Forelimb muscle (tissue), 1 donor: ENCODE measurements at regions not wholly inside any gene's neighbourhood (a gene's known extent, or its start where the extent isn't known, plus 50 kb on each side); places are given as distances from the start of the nearest gene placed in this dataset.

Source experiments
- DNase-seq: peaks from one replicate; pipeline ENCODE4 v3.0.0-alpha.2; 2013; ENCODE audit warnings: low read depth

DNA sequence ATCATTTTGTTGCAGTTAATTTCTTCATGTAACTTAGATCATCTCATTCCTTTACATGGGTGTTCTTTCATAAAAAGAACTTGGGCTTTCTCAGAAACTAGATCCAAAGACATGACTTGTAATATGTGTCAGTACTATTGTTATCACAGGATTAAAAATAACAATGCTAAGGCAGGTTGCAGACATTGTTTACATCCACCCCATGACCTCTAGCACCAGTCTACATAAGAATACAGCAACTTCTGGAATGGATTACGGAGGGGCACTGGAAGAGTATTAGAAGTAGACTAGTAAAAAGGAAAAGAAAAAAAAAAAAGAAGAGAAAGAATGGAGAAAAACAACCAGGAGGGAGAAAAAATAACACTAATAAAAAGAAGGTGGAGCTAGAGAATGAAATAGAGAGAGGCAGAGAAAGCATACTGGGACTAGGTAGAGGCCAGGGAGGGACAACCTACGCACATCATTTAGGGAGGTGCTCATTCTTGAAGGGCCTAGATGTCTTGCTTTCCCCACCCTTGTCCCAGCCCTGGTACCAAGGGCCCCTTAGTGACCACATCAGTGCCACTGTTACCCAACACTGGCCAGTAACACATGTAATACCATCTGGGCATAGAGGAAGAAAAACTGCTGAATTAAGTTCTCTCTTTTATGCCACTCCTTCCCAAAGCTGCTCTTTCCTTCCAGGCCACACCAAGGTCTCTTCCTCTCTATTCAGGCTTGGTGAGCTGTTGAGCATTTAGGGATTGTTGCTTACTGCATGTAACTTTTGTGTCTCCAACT is 70.6 kb upstream of the KLF7 start:
- DNase-seq = no peak

DNA sequence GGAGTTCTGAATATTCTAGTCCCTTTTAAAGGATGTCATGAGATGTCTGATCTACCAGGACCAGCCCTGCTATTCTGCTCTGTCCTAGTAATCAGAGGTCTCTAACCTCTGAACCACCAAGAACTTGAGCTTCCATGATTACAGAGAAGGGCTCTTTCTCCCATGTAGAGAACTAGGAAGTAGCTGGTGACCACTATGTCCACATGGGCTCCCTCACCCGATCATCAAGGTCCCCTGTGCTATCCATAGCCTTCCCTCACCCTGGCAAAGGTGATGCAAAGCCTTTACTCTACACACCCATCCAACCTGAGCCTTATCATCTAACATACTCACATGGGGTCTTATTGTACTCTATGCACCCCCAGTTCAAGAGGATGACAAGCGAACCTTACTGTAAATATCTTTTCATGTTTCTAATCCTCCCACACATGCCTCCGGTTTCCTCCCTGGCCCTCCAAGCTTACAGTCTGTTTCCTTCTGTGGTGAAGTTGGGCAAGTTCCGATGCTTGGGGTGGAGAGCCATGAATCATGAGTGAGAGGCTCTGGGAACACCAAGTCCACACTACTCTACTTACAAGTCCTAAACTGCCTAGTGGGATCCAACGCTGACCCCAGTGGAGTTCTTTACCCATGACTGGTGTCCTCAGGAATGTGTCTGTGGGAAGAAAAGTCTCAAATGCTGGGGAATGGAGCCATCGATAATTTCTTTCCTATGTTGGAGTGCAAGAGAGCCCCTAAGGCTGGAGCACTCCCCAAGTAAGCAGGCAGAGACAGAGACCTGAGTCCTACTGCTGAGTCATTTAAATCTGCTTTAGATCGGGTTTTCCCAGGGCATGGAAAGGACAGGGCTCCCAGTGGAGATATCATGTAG is 73.3 kb upstream of the KLF7 start:
- DNase-seq = no peak

DNA sequence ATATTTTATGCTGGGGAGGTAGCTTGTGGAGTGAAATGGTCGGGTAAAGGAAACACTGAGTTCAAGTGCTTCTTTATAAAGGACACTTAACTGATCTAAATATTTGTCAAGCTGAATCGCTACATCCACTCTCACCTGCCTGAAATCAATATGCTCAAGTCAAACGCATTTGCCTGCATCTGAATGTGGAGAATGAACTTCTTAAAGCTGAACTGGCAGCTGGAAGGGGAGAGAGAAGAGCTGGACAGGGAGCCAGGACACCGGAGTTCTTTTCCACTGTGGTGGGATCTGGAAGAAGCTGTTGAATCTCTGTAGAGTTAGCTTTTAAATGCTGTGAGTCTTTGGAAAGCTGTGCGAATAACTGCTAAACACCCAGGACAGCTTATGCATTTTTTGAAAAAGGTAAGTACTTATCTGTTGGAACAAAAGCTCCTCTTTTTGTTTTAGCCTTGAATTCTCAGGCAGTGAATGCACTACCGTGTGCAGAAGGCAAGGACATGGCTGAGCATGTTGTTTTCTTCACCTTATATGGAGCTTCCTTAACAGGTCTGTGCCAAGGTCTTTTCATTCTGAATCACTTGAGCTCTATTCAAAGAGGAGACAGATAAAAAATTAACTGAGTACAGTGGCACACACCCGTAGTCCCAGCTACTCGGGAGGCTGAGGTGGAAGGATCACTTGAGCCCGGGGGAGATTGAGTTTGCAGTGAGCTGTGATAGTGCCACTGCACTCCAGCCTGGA is 74.2 kb upstream of the KLF7 start:
- DNase-seq = no peak

DNA sequence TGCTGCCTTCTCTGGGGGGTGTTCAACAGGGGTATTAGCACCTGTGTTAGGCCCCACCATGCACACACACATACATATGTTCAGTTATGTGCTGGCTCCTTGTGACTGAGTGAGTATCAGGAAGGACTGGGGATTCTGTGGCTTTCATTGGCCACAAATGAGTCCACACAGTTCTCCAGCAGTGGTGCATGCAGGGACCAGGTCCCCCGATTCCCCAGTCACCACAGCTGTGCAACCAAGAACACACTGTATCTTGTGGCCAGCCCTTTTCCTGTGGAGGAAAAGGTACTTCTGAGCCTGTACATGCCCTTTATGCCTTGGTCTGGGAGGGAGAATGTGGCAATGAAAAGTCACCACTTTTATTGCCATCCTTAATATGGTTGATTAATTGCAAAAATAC is 74.9 kb upstream of the KLF7 start:
- no peak for DNase-seq

DNA sequence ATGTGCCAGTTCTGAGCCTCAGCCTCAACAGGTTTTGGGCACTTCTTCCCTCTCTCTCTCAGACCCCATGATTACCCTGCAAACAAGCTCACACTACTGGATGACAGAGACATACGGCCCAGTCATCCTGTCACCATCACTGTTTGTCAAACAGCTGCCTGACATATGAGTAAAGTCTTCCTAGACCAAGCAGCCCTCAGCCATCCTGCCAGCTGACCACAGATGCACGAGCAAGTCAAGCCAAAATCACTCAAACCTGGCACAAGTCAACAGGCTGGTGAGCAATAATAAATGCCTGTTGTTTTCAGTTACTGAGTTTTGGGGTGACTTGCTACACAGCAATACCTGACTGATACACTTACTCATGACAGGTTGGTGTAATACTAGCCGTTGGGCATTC is 75.5 kb upstream of the KLF7 start:
- no peak for DNase-seq

DNA sequence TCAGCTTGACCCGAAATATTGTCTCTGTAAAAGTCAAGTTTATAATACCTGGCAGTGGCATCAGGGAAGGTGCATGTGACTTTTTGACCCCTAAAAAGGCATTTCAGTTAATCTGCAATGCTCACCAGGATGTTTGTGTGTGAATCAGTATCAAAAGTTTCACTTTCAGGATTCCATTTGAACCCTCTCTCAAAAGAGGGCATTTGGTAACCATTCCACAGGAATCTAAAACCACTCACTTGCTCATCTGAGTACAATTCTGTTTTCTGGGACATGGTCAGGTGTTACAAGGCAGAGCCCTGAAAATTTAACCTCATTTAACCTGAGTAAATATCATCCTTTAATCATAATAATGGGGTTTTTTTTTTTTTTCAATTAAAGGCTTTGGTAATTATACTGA is 77.9 kb upstream of the KLF7 start:
- DNase-seq = no peak

DNA sequence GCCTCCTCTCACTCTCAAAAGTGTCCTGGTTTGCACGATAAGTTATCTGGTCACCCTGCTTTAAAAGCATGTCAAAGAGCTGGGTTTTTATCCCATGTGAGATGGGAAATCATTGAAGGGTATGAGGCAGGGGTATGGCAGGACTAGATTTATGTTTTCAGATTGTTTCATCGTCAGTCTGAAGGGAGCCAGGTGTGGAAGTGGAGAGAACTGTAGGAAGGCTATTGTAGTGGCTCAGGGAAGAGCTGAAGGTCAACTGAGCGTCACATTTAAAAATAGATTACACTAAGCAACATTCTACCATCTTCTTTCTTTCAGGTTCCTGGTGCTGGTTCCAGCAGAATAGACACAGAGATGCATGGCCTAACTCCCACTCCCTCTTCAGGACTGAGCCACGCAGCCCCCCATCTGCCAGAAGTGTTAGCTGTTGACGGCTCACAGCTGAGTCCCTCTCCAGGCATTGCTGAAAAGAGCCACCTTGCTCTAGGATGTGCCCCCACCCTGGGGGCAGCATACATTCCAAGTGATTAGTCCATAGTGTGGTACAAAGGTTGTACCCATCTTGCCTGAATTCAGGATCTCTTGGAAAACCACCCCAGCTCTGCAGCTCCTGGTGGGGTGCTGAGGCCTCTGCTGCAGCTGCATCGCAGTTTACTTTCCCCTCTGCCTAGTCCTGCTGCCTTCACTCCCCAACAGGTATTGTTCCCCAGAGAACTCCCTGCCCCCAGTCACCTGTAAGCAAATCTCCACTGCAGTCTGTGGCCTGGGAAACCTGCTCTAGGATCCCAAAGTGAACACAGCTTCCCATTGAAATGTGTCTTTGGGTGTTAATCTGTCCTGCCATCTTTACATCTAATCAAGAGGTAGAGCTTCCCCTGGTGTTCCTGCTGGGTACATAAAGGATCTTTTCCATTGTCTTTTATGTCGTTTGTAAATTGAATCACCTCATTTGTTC is 79.5 kb upstream of the KLF7 start:
- no peak for DNase-seq

DNA sequence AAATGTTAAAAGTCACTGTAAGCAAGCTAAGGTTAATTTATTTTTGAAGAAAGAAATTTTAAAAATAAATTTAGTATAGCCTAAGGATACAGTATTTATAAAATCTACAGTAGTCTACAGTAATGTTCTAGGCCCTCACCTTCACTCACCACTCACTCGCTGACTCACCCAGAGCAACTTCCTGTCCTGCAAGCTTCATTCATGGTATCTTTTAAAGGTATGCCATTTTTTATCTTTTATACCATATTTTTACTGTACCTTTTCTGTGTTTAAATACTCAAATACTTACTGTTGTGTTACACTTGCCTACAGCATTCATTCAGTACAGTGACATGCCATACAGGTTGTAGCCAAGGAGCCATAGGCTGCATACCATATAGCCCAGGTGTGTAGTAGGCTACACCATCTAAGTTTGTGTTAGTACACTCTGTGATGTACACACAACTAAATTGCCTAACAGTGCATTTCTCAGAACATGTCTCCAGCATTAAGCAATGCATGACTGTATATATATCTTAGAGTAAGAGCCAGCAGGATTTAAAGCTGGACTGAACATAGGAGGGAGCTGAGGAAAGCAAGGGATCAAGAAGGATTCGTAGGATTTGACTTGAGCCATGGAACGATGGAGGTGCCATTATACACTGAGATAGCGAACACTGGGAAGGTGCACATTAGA is 83.1 kb upstream of the KLF7 start:
- DNase-seq = no peak

DNA sequence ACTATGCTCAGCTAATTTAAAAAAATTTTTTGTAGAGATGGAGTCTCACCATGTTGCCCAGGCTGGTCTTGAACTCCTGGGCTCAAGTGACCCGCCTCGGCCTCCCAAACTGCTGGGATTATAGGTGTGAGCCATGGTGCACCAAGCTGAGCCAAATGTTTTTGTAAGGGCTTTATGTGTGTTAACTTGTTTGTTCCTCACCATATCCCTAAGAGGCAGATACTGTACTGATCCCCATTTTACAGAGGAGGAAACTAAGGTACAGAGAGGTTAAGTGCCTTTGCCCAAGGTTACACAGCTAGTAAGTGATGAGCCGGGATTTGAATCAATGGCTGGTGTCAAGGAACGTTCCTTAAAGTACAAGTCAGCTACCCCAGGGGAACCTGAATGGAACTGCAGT is 85.3 kb upstream of the KLF7 start:
- no peak for DNase-seq

DNA sequence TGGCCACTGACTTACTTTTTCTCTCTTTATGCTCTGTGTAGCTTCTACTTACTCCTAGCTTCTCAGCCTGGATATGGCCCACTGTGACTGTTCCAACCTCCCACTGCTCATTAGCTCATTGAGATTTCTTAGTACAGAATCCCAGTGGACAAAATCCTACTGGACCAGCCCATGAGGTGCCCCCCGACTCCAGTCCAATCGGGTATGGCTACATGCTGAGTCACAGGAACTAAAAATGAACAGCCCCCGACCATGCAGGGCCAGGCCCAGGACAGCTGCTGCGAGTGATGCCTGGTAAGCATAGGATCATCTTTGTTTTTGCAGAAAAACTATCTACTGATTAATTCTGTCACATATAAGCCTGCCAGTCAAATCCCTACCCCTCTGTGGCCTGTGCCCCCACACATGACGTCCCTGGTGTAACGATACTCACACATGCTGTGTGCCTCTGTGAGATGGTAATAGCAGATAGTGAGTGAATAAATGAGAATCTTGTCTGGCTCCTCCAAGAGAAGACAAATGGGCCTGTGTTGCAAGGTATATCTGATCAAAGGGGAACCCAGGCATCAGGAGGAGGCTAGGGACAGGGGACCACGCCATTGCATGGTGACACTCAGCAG is 85.9 kb upstream of the KLF7 start:
- no peak for DNase-seq

DNA sequence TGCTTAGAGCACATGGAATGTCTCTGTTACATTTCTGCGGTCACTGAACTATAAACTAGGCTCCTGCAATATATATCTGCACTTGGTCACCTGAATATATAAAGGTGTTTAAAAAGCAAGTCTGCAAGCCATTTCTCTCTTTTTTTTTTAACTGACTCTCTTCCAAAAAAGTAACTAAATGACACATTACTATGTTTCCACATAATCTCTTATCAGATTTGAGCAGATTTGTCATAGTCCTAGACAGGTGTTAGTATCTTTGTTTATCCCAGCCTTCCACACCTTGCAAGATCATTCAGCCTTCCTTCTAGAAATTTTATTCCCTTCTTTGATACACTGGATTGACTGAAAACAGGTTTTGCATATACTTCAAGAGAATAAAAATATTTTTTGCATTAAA is 86.7 kb upstream of the KLF7 start:
- DNase-seq = no peak

DNA sequence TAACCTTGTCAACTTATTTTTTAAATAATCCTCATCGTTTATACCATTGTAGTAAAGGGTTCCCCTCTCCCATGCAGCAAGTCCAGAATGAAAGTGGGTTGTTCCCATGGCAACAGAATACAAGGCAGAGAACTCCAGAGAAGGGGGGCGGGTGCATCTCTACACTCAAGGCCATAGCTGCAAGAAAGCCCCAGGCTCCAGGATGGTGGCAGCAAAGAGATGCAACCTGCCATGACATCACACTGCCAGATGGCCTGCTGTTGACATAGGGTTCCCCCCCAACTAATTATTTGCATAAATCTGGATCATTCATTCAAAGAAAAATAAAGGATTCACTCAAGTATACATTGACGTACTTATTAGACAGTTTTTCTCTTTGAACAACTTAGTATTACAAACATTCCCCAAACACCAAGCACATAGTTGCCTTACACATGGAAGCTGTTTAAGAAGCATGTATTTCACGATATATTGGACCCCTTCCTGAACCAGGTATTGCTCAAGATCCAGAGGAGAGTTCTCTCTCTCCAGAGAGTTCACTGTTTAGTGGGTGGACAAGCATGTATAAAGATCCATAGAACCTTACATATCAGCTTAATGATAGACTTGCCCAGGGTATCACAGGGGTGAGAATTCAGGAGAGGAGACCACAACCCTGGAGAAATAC is 87.4 kb upstream of the KLF7 start:
- DNase-seq = no peak

DNA sequence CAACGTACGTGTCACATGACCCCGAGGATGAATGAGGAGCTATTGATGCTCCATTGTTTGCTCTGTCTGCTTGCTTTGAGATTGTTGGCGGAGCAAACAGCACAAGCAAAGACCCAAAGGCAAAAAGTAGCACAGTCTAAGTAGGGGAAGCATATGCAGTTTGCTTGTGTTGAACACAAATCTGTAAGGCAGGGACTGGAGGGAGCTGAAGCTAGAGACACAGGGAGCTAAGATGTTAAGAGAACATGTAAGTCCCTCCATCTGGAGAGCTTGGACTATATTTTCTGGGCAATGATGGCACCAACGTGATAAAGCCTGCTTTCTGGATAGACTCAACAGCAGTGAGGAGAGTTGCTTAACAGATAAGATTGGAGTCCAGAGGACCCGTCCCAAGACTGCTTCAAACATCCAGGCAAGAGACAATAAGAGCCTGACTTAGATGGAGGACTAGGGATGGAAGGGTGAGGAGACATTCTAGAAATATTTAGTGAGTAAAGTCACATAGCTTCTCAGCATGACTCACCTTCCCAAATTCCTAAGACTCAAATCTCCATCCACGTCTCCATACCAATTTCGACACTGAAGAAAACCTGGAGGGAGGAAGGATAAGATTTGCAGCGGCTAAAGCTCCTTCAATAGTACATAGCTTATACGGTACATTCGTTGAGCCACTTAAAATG is 88.1 kb upstream of the KLF7 start:
- DNase-seq = no peak

DNA sequence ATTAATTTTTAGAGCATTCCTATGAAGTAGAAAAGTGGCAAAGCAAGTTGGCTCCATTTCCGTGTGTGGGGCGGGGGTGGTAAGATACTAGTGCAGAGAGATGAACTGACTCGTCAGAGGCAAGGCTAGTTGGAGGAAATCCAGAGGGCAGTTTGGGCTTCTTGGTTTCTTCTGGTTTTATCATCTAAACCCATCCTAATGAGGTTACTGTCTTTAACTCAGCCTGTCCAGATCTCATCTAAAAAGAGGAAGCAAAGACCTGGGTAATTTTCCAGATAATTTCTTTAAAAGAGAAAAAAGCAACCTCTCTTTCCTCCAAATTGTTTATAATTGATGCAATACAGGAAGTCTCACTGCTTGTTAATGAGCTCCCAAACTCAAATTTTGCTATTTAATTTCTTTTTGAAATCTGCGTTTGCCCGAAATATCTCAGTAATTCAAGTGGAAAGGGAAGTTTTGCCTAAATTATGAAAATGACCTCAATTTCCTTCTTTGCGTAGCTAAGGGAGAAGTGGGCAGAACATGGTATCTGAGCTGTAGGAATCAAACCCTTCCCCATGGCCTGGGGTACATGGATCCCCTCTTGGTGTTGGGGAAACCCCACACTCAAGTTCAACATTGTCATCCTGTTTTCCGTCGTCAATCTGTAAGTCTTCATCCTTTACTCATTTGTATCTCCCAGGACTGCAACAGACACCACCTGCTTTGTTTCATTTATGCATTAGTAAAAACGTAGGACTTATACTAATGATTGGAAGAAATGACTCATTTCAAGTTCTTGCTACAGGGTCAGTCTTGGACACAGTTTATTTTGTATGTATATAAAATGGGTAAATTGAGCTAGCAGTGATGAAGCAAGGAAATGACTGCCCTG is 89.1 kb upstream of the KLF7 start:
- no peak for DNase-seq

DNA sequence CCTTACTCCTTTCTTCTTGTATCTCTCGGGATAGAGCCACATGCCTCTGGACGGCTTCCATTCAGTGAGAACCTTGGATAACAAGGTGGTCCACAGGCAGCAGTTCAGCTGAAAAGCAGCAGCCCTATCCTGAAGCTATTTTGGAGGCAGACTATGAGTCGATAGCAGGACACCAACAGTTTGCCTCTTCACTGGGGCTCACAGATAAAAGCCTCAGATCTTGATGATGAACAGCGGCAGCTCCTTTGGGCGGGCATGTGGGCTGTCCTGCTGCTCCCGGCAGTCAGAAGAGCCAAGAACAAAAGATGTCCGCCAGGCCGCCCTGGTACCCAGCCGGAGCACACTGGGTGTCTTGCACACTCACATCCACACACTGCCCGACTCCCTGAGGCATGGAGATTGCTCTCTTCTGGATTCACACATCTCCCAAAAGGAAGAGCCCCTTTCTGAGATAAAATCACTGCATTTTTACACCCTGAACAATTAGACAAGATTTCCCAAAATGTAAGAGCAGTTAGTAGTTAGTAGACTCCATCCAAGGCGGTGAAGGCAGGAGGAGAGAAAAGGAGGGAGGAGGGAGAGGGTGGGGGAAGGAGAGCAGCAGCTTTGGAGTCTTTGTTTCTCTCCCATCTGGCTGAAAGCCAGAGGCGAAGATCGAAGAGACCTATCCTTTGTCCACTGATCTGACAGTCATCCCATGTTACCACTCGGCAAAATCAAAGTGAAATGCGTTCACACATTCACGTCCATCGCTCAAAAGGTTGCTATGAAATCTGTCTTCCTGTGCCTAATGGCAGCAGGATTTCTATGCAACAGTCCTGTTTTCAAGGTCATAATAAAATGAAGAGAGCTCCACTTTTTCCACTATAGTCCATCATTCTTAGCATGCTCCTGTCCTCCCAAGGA is 90.1 kb upstream of the KLF7 start:
- DNase-seq = no peak

DNA sequence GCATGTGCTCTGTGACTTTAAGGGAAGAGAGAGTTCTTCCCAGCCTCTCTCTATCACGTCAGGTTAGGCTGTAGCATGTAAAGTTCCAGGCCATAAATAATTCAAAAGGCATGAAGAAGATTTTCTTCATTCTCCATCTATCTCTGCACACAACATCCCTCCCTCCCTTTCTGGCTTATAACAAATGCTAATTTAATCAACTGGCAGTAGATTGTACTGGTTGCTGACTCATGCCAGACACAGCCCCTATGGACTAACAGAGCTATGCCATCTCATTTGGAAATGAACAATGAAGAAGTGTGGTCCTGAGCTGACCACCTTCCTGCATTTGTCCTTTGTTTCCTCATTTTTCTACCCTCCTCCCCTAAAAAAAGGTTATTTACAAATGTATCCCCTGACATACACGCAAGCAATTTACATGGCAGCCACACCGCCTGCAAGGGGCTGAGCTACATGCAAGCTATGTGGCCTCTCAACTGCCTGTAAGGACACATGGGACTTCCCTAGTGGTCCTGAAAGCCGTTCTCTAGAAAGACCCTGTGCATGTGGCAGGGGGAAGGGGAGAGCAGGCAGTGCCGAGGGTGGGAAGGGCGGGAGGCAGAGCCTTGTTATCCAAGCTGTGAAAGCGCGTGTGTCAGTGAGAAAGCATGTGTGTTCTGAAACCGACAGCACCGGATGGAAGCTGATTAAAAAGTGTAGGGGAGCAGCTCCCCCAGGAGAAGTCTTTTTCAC is 90.9 kb upstream of the KLF7 start:
- DNase-seq = no peak
